Fibroblast of skin of right quadriceps (primary cell): ENCODE measurements at regions not wholly inside any gene's neighbourhood (a gene's known extent, or its start where the extent isn't known, plus 50 kb on each side); places are given as distances from the start of the nearest gene placed in this dataset.
A peak's percentile ranks its signal among the peaks of the same experiment; 100 is the strongest.

Experiments
- DNase-seq: peaks from one replicate; pipeline ENCODE4 v3.0.0-alpha.2; 2013

GRCh38 chrX:39665830-39666518 lies 431.8 kb downstream of the BCOR start:
- peak; percentile 42 for DNase-seq

GRCh38 chrX:39667191-39667590 lies 430.6 kb downstream of the BCOR start:
- DNase-seq, result peak; percentile 59

GRCh38 chrX:39667736-39668482 lies 429.8 kb downstream of the BCOR start:
- DNase-seq, result peak; percentile 38

GRCh38 chrX:39669668-39670067 lies 428.1 kb downstream of the BCOR start:
- no peak for DNase-seq

- DNase-seq, result peak; percentile 78
These were observed 427.5 kb downstream of the BCOR start for GRCh38 chrX:39670281-39670680.

- no peak for DNase-seq
These were observed 425.4 kb downstream of the BCOR start for GRCh38 chrX:39672405-39672804.

GRCh38 chrX:39674490-39675161 lies 423.1 kb downstream of the BCOR start:
- DNase-seq, result no peak

GRCh38 chrX:39675162-39675553 lies 422.6 kb downstream of the BCOR start:
- DNase-seq, result no peak

- peak; percentile 62 for DNase-seq
These were observed 422.1 kb downstream of the BCOR start for GRCh38 chrX:39675619-39676018.

GRCh38 chrX:39676434-39676833 lies 421.3 kb downstream of the BCOR start:
- no peak for DNase-seq

GRCh38 chrX:39677585-39677977 lies 420.2 kb downstream of the BCOR start:
- DNase-seq, result no peak

- DNase-seq, result no peak
These were observed 419.6 kb downstream of the BCOR start for GRCh38 chrX:39677978-39678791.

GRCh38 chrX:39678914-39679313 lies 418.8 kb downstream of the BCOR start:
- DNase-seq, result no peak

GRCh38 chrX:39679497-39680157 lies 418.1 kb downstream of the BCOR start:
- no peak for DNase-seq

GRCh38 chrX:39681885-39682284 lies 415.9 kb downstream of the BCOR start:
- no peak for DNase-seq

GRCh38 chrX:39682778-39683177 lies 415.0 kb downstream of the BCOR start:
- no peak for DNase-seq

- DNase-seq, result no peak
These were observed 409.6 kb downstream of the BCOR start for GRCh38 chrX:39688219-39688575.

GRCh38 chrX:39688576-39689375 lies 409.0 kb downstream of the BCOR start:
- peak; percentile 44 for DNase-seq

GRCh38 chrX:39689376-39690104 lies 408.2 kb downstream of the BCOR start:
- DNase-seq, result no peak

- no peak for DNase-seq
These were observed 407.0 kb downstream of the BCOR start for GRCh38 chrX:39690541-39691415.
